CD4-positive, CD25-positive, alpha-beta regulatory T cell (primary cell): ENCODE measurements at regions not wholly inside any gene's neighbourhood (a gene's known extent, or its start where the extent isn't known, plus 50 kb on each side); places are given as distances from the start of the nearest gene placed in this dataset.
A peak's percentile ranks its signal among the peaks of the same experiment; 100 is the strongest.

Source experiments
- ATAC-seq, 2 donors: fragments of 150-1000 bp; cut with Tn5 transposase; one replicate each; pipeline ENCODE4 v1.10.0; 2021; ENCODE audit warnings: low read depth in 2 of 2, moderate number of reproducible peaks in 2 of 2, moderate library complexity in 1 of 2
- DNase-seq, 3 donors: peaks; one replicate each; pipeline versions ENCODE4 v3.0.0 to v3.0.0-alpha.2; 2012 to 2022; ENCODE audit warnings: mixed read lengths in 1 of 3
- H3K27ac ChIP-seq: one replicate; pipeline ENCODE4 v1.7.0; 2013; ENCODE audit warnings: mild to moderate bottlenecking, low read length; ENCODE audit not compliant: insufficient read depth, poor library complexity, severe bottlenecking
- H3K27me3 ChIP-seq: one replicate; pipeline ENCODE4 v1.7.0; 2013; ENCODE audit warnings: low read length; ENCODE audit not compliant: control insufficient read depth, insufficient read depth
- H3K36me3 ChIP-seq: one replicate; pipeline ENCODE4 v1.7.0; 2013; ENCODE audit warnings: mild to moderate bottlenecking, low read length, moderate library complexity; ENCODE audit not compliant: control insufficient read depth, insufficient read depth
- H3K4me1 ChIP-seq: 2 replicates; pipeline ENCODE4 v1.7.0; 2013; ENCODE audit warnings: mild to moderate bottlenecking, low read length; ENCODE audit not compliant: insufficient read depth, control insufficient read depth, poor library complexity, severe bottlenecking
- H3K4me3 ChIP-seq: one replicate; pipeline ENCODE4 v1.7.0; 2013; ENCODE audit warnings: low read depth, mild to moderate bottlenecking, low read length, moderate library complexity
- H3K9me3 ChIP-seq, 2 experiments: 1 replicate in 1 of 2; 2 replicates in 1 of 2; pipeline ENCODE4 v1.7.0; 2013; ENCODE audit warnings: low read length in 2 of 2, mild to moderate bottlenecking in 1 of 2, moderate library complexity in 1 of 2; ENCODE audit not compliant: control insufficient read depth in 2 of 2
- H3K27ac Mint-ChIP-seq, 3 donors: one replicate each; pipeline ENCODE4 v1.8.0; 2020 to 2022; ENCODE audit warnings: mild to moderate bottlenecking in 3 of 3, mixed read lengths in 3 of 3, moderate library complexity in 2 of 3
- H3K27me3 Mint-ChIP-seq: one replicate; pipeline ENCODE4 v1.8.0; 2022; ENCODE audit warnings: mild to moderate bottlenecking, mixed read lengths
- H3K36me3 Mint-ChIP-seq: one replicate; pipeline ENCODE4 v1.8.0; 2020; ENCODE audit warnings: mixed read lengths
- H3K4me1 Mint-ChIP-seq, 4 donors: one replicate each; pipeline ENCODE4 v1.8.0; 2020 to 2022; ENCODE audit warnings: mixed read lengths in 4 of 4, mild to moderate bottlenecking in 1 of 4
- H3K4me3 Mint-ChIP-seq, 4 donors: one replicate each; pipeline ENCODE4 v1.8.0; 2020 to 2022; ENCODE audit warnings: mild to moderate bottlenecking in 4 of 4, mixed read lengths in 4 of 4, moderate library complexity in 3 of 4
- H3K9me3 Mint-ChIP-seq, 7 donors: one replicate each; pipeline ENCODE4 v1.8.0; 2020 to 2022; ENCODE audit warnings: mixed read lengths in 7 of 7, mild to moderate bottlenecking in 3 of 7, moderate library complexity in 2 of 7

DNA sequence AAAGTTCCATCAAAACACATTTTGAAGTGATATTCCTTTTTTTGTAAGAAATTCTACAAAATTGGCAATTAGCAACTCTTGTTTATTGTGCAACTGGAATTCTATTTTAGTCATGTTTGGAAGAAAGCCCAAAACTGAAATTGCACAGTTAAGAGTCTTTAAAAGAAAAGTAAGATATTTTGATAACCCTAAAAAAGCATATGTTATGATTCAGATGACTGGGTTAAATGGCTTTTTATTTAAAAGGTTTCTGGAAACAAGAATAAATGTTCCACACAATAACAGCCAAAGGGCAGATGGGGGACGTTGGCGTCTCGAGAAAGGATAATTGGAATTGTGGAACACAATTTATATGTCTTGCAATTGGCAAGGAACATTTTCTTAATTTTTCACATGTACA lies 275.2 kb downstream of the CDH9 start:
- ATAC-seq (no peak), DNase-seq (no peak)
- peaks cover 0 to 5% of the 10 kb centered on the region in 2 experiments for H3K9me3 ChIP-seq
- peaks cover 0 to 23% (median 6%) of the 10 kb centered on the region in 7 donors for H3K9me3 Mint-ChIP-seq
- no peak overlapping the region for H3K4me3 Mint-ChIP-seq
- H3K4me1 ChIP-seq, result no peaks in the 10 kb centered on the region
- H3K4me1 Mint-ChIP-seq, result peaks cover 0 to 2% (median 0%) of the 10 kb centered on the region in 4 donors
- H3K27ac Mint-ChIP-seq, result no peak overlapping the region
- no peaks in the 10 kb centered on the region for H3K27me3 Mint-ChIP-seq
- H3K36me3 ChIP-seq, result no peaks in the 10 kb centered on the region
- H3K36me3 Mint-ChIP-seq, result no peaks in the 10 kb centered on the region
- H3K27me3 ChIP-seq, result no peaks in the 10 kb centered on the region
- no peak overlapping the region for H3K27ac ChIP-seq
- H3K4me3 ChIP-seq, result no peak overlapping the region

- Histone ChIP-seq H3K4me3 (no peak overlapping the region), H3K36me3 (no peaks in the 10 kb centered on the region), H3K27me3 (no peaks in the 10 kb centered on the region), H3K27ac (no peak overlapping the region), H3K4me1 (no peaks in the 10 kb centered on the region), H3K9me3 (no peaks in the 10 kb centered on the region)
- Mint-ChIP-seq H3K27ac (no peak overlapping the region), H3K36me3 (no peaks in the 10 kb centered on the region), H3K4me1 (peaks cover 0 to 2% (median 0%) of the 10 kb centered on the region in 4 donors), H3K4me3 (no peak overlapping the region), H3K27me3 (no peaks in the 10 kb centered on the region), H3K9me3 (peaks cover 0 to 25% (median 4%) of the 10 kb centered on the region in 7 donors)
- ATAC-seq (no peak), DNase-seq (no peak)
Observed at GRCh38 chr5:26761446-26761845, 276.9 kb downstream of the CDH9 start.

- DNase-seq, result no peak
- no peaks in the 10 kb centered on the region for H3K36me3 ChIP-seq
- no peaks in the 10 kb centered on the region for H3K27me3 Mint-ChIP-seq
- no peak for ATAC-seq
- H3K27ac ChIP-seq, result no peak overlapping the region
- H3K9me3 ChIP-seq, result peaks cover 0 to 1% of the 10 kb centered on the region in 2 experiments
- no peak overlapping the region for H3K4me3 ChIP-seq
- H3K9me3 Mint-ChIP-seq, result peaks cover 0 to 22% (median 2%) of the 10 kb centered on the region in 7 donors
- no peaks in the 10 kb centered on the region for H3K4me1 ChIP-seq
- no peak overlapping the region for H3K4me3 Mint-ChIP-seq
- peaks cover 0 to 2% (median 0%) of the 10 kb centered on the region in 4 donors for H3K4me1 Mint-ChIP-seq
- no peaks in the 10 kb centered on the region for H3K36me3 Mint-ChIP-seq
- H3K27me3 ChIP-seq, result no peaks in the 10 kb centered on the region
- H3K27ac Mint-ChIP-seq, result no peak overlapping the region
Observed at GRCh38 chr5:26761045-26761444, 277.3 kb downstream of the CDH9 start.

GRCh38 chr5:26757941-26758340 lies 280.4 kb downstream of the CDH9 start:
- H3K27me3 ChIP-seq, result no peaks in the 10 kb centered on the region
- Mint-ChIP-seq H3K36me3 (no peaks in the 10 kb centered on the region), H3K9me3 (peaks cover 0 to 35% (median 7%) of the 10 kb centered on the region in 7 donors), H3K4me1 (peaks cover 0 to 2% (median 0%) of the 10 kb centered on the region in 4 donors), H3K4me3 (no peak overlapping the region), H3K27ac (no peak overlapping the region), H3K27me3 (no peaks in the 10 kb centered on the region)
- H3K4me1 ChIP-seq, result no peaks in the 10 kb centered on the region
- no peaks in the 10 kb centered on the region for H3K36me3 ChIP-seq
- DNase-seq (no peak), ATAC-seq (no peak)
- peaks cover 0 to 14% of the 10 kb centered on the region in 2 experiments for H3K9me3 ChIP-seq
- no peak overlapping the region for H3K27ac ChIP-seq
- H3K4me3 ChIP-seq, result no peak overlapping the region

GRCh38 chr5:26749829-26750228 lies 288.6 kb downstream of the CDH9 start:
- H3K27ac Mint-ChIP-seq, result peak overlapping the region in 1 of 3 donors; percentile 2

DNA sequence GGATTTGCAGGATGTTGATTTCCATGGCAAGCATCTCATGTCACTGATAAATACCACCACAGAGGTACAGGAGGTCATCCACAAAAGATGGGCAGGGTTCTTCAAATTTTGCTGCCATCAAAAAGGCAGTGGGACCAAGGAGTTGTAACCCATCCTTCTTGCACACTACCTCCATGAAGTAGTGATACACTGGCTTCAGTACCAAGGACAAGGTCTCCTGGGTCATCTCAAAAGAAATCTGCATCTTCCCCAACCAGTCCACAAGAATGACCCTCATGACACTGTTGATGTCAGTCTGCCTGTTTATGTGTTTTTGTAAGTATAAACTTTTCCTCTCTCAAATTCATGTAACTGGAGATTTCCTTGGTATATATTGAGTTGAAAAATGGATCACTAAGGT lies 298.2 kb downstream of the CDH9 start:
- Mint-ChIP-seq H3K27ac (no peak overlapping the region), H3K9me3 (peaks cover 0 to 14% (median 3%) of the 10 kb centered on the region in 7 donors), H3K4me3 (no peak overlapping the region), H3K27me3 (no peaks in the 10 kb centered on the region), H3K36me3 (no peaks in the 10 kb centered on the region), H3K4me1 (no peaks in the 10 kb centered on the region)
- H3K9me3 ChIP-seq, result peaks cover 0 to 3% of the 10 kb centered on the region in 2 experiments
- ATAC-seq (no peak), DNase-seq (no peak)
- H3K4me3 ChIP-seq, result no peak overlapping the region
- no peaks in the 10 kb centered on the region for H3K27me3 ChIP-seq
- no peak overlapping the region for H3K27ac ChIP-seq
- H3K4me1 ChIP-seq, result no peaks in the 10 kb centered on the region
- H3K36me3 ChIP-seq, result no peaks in the 10 kb centered on the region

More at GRCh38 chr5:26749829-26750228, 288.6 kb downstream of the CDH9 start:
- peaks cover 6 to 23% (median 8%) of the 10 kb centered on the region in 7 donors for H3K9me3 Mint-ChIP-seq
- Histone ChIP-seq H3K27me3 (no peaks in the 10 kb centered on the region), H3K4me3 (no peak overlapping the region), H3K36me3 (no peaks in the 10 kb centered on the region), H3K27ac (no peak overlapping the region), H3K4me1 (no peaks in the 10 kb centered on the region), H3K9me3 (peaks cover 0 to 7% of the 10 kb centered on the region in 2 experiments)
- H3K27me3 Mint-ChIP-seq, result no peaks in the 10 kb centered on the region
- no peaks in the 10 kb centered on the region for H3K4me1 Mint-ChIP-seq
- H3K36me3 Mint-ChIP-seq, result no peaks in the 10 kb centered on the region
- H3K4me3 Mint-ChIP-seq, result no peak overlapping the region
- DNase-seq (no peak), ATAC-seq (no peak)

DNA sequence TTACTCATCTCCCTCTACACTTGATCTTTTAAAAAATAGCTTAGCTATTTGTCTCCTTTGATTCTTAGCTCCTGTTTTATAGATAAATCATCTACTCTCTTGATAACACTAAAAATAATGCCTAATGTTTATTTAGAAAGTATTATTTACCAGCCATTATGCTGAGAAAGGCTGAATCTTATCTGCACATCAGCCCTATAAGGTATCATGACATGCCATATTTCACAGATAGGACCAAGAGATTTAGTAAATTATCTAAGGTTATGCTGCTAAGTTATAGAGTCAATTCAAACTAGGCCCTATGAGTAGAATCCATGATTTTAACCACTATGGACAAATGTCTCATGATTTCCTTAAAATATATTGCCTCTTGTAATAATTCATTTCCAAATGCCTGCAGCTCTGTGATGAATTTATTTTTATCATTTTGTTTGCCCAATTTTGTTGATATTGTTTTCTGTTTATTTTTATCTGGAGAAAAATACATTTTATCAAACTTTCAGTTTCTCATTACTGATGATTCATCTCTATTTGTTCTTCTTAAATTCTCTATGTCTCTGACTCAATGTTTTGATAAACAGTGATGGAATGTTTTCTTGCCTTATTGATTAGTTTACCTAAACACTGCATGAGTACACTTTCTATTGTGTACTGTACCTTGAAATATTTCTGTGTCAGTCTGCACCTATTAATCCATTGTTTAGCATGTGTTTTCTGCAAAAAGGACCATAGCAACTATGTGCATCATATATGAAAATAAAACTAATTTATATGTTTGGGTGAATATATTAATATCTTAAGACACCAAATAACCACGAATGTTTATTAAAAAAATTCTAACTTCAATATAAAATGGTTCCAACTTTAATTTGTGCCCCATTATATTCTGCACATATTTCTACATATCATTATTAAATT lies 300.8 kb downstream of the CDH9 start:
- no peak overlapping the region for H3K4me3 Mint-ChIP-seq
- no peaks in the 10 kb centered on the region for H3K27me3 Mint-ChIP-seq

More for the DNA sequence above, 300.8 kb downstream of the CDH9 start:
- Histone ChIP-seq H3K4me3 (no peak overlapping the region), H3K27ac (no peak overlapping the region), H3K9me3 (peaks cover 3% of the 10 kb centered on the region in 2 experiments), H3K4me1 (no peaks in the 10 kb centered on the region), H3K36me3 (no peaks in the 10 kb centered on the region), H3K27me3 (no peaks in the 10 kb centered on the region)
- no peak for DNase-seq
- Mint-ChIP-seq H3K9me3 (peaks cover 0 to 15% (median 3%) of the 10 kb centered on the region in 7 donors), H3K27ac (no peak overlapping the region), H3K4me1 (no peaks in the 10 kb centered on the region), H3K36me3 (no peaks in the 10 kb centered on the region)
- ATAC-seq, result no peak
